ENCODE measurements at regions not wholly inside any gene's neighbourhood (a gene's known extent, or its start where the extent isn't known, plus 50 kb on each side); places are given as distances from the start of the nearest gene placed in this dataset.

DNA sequence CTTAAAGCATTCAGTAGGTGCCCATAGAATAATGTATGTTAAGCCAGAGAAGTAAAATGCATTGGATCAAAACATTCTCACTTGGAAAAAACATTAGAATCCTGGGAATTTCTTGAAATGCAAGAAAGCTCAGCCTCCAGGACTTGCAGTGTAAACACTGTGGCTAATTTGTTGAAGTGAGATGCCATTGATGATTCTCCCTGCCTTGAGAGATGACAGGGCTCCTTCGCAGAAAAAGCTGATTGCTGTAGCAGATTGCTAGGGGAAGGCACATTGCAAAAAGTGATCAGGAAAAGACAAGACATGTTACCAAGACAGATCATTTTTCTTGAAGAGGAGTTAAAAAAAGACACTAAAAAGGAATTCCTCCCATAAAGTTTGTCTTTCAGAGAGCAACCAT, 204.2 kb upstream of the HMGA2 start:
- DNase-seq (ENCODE audit: low spot score) (no peak), FAIRE-seq (no peak)

DNA sequence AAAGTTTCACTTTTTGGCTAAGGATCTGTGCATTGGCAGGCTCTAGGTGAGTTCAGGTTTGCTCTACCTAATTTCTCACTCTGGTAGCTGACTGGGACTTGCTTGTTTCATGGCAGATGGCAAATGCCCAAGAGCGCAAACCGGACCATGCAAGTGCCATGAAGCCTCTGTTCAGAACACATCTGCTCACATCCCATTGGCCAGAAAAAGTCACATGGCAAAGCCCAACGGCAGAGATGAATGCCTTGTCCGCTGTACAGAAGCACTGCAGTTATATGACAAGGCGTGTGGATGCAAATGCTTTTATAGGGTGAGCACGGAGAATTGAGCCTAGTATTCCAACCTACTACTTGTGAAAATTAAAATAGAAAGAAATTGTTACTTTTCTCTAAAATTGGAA, 202.2 kb upstream of the HMGA2 start:
- DNase-seq (ENCODE audit: low spot score): no peak
- FAIRE-seq: no peak

DNA sequence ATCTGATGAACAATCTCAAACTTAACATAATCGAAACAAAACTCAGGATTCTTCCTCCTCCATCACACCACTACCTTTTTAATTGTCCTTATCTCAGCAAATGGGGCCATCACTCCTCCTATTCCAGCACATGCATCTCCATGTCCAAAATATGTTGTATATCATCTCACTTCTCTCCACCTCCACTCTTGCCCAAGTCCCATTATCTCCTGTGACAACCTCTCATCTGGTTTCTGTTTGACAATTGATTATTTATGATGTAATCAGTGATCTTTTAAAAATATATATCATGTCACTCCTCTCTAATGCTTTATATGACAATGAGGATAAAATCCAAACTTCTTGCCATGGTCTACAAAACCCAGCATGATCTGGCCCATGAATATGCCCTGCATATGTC, 200.8 kb upstream of the HMGA2 start:
- DNase-seq (ENCODE audit: low spot score): no peak
- no peak for FAIRE-seq

DNA sequence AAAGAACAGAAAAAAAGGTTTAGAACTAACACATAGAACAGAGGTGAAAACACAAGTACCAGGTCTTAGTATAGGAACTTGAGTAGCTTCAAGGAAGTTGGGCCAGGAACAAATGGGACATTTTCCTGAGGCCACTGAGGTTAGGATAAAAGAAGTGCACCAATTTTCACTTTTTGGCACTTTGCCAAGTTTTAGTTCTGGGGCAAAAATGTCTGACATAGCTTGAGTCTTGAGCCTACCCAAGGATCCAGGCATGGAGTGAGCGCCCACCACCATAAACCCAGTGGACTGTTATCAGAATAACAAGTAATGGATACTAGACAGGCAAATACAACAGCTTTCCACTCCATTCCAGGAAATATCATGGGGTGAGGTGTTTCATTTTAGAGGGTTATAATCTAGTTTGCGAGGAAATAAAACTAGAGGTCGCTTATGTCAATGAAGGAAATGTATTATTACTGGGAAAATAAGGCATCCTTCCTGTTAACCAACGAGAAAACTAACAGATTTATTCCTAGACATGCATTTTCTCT, 199.7 kb upstream of the HMGA2 start:
- no peak for FAIRE-seq
- DNase-seq (ENCODE audit: low spot score): no peak

DNA sequence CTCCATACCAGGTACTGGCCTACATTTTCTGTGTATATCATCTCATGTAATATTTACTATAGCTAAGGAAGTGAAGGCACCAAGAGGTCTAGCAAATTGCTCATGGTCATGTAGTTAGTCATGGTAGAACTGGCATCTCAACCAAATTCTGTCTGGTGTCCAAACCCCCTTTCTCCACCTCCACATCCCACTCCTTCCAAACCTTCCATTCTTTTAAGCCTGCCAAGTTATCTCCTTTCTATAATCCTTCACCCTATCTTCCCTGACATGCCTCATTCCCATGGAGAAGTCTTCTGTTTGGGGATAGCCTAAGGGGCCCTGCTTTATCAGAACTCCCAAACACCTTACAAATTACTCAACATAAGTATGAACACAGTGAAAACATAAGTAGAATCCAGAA, 196.2 kb upstream of the HMGA2 start:
- FAIRE-seq: no peak
- DNase-seq (ENCODE audit: low spot score): no peak

DNA sequence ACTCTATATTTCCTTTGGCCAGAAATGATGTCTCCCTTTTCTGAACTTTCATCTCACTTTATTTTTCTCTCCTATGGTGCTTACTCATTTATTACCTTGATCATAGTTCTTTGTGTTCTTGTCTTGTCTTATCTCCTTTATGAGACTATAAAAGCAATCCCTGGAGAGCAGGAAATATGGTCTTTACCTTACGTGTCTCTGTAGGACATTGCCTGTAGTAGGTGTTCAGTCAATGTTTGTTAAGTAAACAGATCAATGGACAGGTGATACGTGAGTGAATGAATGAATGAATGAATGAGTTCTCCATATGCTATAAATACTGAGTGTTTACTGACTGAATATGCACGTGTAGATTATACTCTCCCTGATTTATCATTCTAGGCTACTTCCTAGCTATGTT, 193.7 kb upstream of the HMGA2 start:
- no peak for FAIRE-seq
- DNase-seq (ENCODE audit: low spot score): no peak

DNA sequence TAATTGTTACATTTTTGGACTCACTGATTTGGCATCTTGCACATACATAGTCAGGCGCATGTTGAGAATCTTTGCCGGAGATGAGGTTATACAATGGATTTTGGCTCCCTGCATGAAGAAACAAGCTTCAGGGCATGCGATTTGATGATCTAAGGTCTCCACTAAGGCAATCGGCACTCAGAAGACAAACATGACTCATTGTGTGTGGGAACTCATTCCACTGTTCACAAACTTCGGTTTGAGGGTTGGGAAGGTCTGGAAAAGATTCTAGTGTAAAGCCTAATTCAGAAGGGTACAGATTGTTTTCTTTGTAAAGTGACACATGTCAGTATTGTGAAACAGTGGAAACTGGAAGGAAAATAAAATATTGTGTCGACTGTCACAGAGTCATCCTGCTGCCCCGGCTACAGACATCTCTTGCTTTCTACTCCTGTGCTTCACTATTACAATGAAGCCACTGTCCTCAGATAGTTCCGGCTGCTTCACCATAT, 192.6 kb upstream of the HMGA2 start:
- DNase-seq (ENCODE audit: low spot score): peak; percentile 96
- FAIRE-seq: peak; percentile 95

DNA sequence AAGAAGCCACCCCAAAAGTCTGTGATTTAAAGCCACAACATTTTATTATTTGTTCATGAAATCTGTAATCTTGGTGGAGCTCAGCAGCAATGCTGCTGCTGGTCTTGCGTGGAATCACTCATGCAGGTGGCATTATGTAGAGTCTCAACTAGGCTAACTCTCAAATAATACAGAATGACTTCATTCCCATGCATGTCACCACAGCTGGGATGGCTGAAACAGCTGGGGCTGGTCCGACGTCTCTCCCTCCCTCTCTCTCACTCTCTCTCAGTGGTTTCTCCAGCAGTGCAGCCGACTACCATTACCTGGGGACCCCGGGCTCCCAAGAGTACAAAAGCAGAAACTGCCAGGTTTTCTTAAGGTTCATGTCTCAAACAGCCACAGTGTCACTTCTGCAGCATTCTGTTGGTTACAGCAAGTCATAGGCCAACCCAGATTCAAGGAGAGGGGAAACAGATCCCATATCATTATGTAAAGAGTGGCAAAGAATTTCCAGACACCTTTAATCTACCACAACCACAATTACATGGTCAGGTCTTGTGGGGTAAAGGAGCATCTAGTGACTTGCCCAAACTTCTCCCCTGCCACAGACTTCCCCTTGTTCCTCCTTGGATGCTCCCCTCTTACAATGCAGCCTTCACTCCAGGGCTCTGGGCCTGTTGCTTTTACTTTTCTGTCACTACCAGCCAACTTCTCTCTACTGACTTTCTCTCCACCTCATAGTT, 192.0 kb upstream of the HMGA2 start:
- no peak for DNase-seq (ENCODE audit: low spot score)
- no peak for FAIRE-seq

DNA sequence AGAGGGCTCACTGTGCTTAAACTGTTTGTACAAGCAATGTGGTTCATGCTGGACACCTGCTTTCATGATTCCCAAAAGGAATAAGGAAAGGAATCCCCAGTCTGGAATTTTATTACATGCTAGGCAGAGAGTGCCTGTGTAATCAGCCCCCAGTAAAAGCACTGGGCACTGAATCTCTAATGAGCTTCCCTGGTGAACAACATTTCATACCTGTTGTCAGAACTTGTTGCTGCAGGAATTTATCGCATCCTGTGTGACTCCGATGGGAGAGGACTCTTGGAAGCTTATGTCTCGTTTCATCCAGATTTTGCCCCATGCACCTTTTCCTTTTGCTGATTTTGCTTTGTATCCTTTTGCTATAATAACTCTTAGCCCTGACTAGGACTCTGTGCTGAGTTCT, 190.2 kb upstream of the HMGA2 start:
- DNase-seq (ENCODE audit: low spot score) (no peak), FAIRE-seq (no peak)

DNA sequence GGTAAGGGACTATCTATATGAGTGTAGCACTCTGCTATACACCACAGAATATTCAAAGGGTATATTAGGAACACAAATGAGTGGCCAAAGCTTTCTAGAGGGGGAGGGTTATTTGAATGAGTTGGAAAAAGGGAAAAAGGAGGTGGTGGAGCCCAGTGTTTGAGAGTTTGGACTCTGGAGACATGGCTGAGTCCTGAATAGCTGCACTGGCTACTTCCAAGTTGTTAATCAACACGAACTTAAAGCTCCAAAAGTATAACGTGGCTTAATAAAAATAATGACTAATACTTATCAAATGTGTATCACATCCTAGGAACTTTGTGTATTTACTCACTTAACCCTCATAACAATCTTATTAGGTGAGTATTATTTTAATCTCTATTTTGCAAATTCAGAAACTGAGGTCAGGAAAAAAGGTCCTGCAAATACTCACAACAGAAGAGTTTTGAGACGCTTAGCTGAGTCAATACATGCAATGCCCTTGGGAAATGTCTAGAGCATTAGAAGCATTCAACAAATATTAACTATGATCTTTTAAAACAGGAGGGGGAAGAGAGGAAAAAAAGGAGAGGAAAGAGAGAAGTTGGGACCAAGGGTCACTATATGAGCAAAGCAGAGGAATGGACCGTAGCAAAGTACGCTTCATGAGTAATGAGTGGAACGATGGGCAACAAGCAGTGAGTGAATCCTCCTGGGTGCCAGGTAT, 189.5 kb upstream of the HMGA2 start:
- DNase-seq (ENCODE audit: low spot score) (peak; percentile 74), FAIRE-seq (peak; percentile 84)

DNA sequence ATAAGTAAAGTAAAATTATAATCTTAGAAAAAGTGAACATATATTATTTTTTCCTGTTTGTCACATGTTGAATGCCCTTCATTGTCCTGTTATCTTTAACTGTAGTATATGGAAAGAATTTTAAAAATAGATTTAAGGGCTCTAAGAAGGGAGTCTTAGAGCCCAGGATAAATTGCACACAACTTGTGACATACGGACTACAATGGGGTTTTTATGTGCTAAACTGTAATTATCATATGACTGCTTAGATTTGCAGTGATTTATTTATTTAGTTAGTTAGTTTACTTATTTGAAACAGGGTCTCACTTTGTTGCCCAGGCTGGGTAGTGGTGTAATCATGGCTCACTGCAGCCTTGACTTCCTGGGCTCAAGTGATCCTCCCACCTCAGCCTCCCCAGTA, 187.8 kb upstream of the HMGA2 start:
- DNase-seq (ENCODE audit: low spot score): no peak
- no peak for FAIRE-seq

DNA sequence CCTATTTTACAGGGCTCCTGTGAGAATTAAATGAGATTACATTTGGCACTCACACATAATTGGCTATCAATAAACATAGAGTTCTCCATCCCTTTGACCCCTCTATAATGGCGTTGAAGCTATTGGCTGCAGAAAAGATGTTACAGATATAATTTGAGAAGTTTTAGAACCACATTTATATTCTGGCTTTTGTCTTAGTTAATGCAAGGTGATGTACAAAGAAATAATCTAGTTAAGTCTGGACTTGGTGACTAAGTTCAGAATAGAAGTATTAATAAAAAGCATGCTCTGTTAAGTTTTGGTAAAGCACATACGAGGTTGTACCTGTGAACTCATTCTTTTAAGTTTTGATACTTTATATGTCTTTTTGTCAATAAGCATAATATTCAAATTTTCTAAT, 187.1 kb upstream of the HMGA2 start:
- DNase-seq (ENCODE audit: low spot score): no peak
- no peak for FAIRE-seq

DNA sequence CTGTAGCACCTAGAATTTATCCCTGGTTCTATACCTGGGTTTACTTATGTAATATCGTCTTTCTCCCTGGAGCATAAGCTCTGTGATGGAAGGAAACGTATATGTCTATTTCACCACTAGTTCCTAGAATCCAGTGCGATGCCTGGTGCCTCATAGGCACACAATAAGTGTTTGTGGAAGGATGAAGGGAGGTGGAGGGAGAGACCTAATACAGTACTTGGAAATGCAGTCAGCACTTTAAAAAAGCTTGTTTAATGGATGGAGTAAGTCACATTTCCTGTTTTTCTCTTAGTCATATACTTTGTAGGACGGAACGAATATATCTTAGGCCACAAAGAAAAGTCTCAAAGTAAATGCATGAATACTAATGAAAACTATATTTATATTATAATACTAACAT, 186.5 kb upstream of the HMGA2 start:
- FAIRE-seq (no peak), DNase-seq (ENCODE audit: low spot score) (no peak)

DNA sequence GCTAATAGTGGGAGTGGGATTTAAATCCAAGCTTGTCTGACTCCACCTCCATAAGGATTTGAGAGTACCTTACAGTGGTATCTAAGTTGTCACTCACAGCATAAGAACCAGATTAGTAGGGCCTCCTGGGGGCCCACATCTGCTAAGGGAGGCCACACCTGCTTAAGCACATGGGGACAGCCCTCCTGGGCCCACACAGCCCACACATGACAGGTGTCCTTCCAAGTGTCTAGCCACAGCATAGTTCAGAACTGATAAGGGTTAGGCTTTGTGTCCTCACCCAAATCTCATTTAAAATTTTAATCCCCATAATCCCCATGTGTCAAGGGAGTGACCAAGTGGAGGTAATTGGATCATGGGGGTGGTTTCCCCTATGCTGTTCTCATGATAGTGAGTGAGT, 186.0 kb upstream of the HMGA2 start:
- FAIRE-seq (no peak), DNase-seq (ENCODE audit: low spot score) (no peak)

DNA sequence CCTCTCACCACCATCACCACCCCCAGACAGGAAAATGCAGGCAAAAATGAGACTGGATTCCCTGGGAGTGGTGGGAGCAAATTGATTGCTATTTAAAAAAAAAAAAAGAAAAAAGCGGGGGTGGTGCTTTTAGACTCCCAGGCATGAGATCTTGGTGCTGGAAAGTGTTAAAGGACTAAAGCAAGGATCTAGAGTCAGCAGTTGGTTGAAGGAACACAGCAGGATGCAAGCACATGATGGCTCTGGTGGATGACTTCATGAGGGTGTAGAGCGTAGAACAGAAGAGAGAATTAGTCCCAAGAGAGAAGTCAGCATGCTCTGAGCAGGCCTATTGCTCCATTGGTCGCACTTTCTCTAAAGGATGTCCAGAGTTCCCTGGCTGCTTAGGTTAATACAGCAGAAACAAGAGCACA, 183.8 kb upstream of the HMGA2 start:
- FAIRE-seq (no peak), DNase-seq (ENCODE audit: low spot score) (no peak)

DNA sequence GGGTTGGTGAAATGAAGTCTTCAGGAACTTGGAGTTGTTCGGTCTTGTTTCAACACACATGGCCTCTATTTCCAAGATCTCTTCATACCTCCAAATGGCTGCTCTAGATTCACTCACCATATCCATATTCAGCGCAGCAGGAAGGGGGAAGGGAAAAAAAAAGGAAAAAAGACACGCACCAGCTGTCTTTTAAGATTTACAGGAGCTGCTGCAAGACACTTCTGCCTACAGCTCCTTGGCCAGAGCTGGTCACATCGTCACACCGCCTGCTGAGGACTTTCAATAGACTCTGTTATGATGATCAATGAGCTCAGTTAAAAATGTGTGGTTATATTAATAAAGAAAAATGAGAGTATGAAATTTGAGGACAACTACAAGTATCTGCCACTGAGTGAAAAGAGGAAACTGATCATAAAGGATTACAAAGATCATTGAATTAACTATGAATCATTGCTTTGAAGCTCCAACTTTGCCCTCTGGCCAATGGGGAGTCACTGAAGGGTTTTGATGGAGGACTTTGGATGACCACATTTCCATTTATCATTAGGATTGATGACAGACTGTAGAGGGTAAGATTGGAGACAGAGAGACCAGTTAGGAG, 182.1 kb upstream of the HMGA2 start:
- no peak for DNase-seq (ENCODE audit: low spot score)
- no peak for FAIRE-seq

DNA sequence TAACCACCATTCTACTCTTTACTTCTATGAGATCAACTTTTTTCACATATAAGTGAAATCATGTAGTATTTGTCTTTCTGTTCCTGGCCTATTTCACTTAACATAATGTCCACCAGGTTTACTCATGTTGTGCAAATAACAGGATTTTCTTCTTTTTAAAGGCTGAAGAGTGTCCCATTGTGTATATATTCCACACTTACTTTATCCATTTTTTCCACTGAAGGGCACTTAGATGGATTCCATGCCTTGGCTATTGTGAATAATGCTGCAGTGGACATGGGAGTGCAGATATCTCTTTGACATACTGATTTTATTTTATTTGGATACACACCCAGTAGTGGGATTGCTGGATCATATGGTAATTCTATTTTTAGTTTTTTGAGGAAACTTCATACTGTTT, 181.1 kb upstream of the HMGA2 start:
- FAIRE-seq (no peak), DNase-seq (ENCODE audit: low spot score) (no peak)

DNA sequence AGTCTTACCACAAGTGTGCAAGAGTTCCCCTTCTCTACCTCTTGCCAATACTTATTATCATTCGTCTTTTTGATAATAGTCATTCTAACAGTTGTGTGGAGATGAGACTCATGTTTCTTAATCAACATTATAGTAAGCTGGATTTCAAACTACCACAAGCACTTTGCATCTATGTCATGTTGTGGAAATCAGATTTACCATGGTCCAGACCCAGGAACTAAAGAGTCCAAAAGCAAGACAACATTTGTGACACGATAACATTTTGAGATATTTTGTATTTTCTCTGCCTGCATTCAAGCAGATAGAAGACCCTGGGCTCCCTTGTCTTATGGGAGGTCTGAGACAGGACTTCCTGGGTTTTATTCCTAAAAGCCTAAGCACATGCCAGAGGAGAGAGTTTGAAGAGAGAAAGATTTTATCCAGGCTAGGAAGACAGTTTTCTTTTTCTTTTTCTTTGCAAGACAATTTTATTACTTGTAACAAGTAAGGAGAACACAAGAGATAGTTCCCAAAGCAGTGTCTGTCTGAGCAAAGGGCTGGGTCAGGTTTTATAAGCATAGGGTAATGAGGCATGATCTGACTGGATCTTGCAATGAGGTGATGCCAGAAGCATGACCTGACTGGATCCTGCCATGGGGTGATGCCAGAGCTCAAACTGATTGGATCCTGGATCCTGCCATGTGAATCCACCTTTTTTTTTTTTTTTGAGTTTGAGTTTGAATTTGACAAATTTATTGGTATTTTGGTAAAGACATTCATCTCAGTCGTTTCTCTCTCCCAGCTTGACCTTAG, 180.5 kb upstream of the HMGA2 start:
- DNase-seq (ENCODE audit: low spot score): no peak
- FAIRE-seq: no peak

DNA sequence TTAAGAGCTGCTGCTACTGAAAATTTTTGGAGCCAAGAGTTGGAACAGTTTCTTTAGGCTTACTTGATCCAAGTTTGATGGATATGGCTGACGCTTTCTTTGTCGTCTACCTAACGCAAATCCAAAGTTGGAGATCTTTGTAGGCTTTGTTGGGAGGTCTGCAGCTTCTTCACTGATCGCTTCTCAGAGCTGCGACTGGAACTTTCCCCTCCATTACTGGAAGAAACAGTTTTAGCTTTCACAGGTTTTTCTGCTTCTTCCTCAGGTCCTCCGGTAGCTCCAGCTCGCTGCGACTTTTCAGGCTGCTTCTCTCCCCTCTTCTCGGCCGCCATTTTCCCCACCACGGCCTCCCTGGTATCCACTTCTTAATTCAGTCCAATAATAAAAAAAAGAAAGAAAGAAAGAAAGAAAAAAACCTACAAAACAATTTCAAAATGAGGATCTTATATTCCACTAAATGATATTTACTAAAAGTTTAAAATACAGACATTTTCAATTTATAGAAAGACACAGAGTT, 178.1 kb upstream of the HMGA2 start:
- DNase-seq (ENCODE audit: low spot score): no peak
- FAIRE-seq: no peak

DNA sequence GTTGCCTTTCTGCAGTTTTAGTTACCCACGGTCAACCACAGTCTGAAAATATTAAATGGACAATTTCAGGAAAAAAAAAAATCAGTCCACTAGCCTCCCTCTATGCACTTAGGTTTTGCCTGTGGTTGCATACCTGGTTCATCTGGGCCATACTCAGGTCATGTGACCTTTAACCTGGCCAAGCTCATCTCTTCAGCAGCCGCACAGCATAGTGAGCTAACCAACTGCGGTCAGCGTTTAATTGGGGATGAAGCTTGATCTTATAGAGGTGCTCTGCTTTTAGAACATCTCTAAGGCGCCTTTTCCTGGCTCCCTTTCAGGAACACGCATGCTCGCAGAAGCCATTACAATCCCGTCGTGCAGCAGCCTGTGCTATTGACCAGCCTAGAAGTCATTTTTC, 177.2 kb upstream of the HMGA2 start:
- FAIRE-seq: no peak
- DNase-seq (ENCODE audit: low spot score): no peak

DNA sequence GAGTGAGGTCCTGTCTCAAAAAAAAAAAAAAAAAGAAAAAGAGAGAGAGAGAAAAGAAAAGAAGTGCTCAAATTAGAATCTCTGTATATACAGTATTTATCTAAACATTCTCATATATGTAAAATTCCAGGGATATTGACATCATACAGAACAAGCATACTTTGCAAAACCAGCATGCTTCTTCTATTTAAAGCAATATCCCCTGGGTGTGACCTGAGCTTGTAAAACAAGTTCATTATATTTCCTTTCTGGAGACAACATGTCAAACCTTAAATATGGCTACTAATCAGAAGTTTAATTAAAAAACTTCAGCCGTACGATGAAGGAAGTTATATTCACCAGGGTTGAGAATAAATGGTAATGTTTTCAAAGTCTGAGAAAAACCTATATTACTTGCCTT, 175.8 kb upstream of the HMGA2 start:
- no peak for FAIRE-seq
- DNase-seq (ENCODE audit: low spot score): no peak

Measured in RCC 7860 (cell line).